Activated CD4-positive, alpha-beta T cell treated with anti-CD3 and anti-CD28 coated beads, Interleukin-2, amount 10 ng/mL, durations not matched to agents 24 days and 14 days (primary cell): ENCODE measurements at regions not wholly inside any gene's neighbourhood (a gene's known extent, or its start where the extent isn't known, plus 50 kb on each side); places are given as distances from the start of the nearest gene placed in this dataset.

ENCODE experiments used
- DNase-seq: peaks from one replicate; pipeline ENCODE4 v3.0.0; 2022
- H3K27ac Mint-ChIP-seq: one replicate; pipeline ENCODE4 v1.8.0; 2022; ENCODE audit warnings: mild to moderate bottlenecking, mixed read lengths
- H3K27me3 Mint-ChIP-seq: one replicate; pipeline ENCODE4 v1.8.0; 2022; ENCODE audit warnings: mixed read lengths
- H3K36me3 Mint-ChIP-seq: one replicate; pipeline ENCODE4 v1.8.0; 2022; ENCODE audit warnings: low read depth, mild to moderate bottlenecking, mixed read lengths
- H3K4me1 Mint-ChIP-seq: one replicate; pipeline ENCODE4 v1.8.0; 2021; ENCODE audit warnings: mixed read lengths
- H3K4me3 Mint-ChIP-seq: one replicate; pipeline ENCODE4 v1.8.0; 2022; ENCODE audit warnings: mild to moderate bottlenecking, moderate library complexity, mixed read lengths
- H3K9me3 Mint-ChIP-seq: one replicate; pipeline ENCODE4 v1.8.0; 2021; ENCODE audit warnings: mixed read lengths
- intact Hi-C: fragments of 100-400 bp; cut with micrococcal nuclease; formaldehyde crosslinking; loops from one replicate; pipeline ENCODE4 v1.15.1; 2023

GRCh38 chr14:27384124-27384523 lies 786.3 kb upstream of the NOVA1 start:
- no peak overlapping the region for H3K27ac Mint-ChIP-seq
- no peak overlapping the region for H3K4me3 Mint-ChIP-seq
- no peaks in the 10 kb centered on the region for H3K36me3 Mint-ChIP-seq
- H3K27me3 Mint-ChIP-seq, result no peaks in the 10 kb centered on the region
- no peak for DNase-seq
- H3K9me3 Mint-ChIP-seq, result no peaks in the 10 kb centered on the region
- H3K4me1 Mint-ChIP-seq, result no peaks in the 10 kb centered on the region
- intact Hi-C loops, result no loop called here

GRCh38 chr14:27386391-27386790 lies 788.6 kb upstream of the NOVA1 start:
- Mint-ChIP-seq H3K27me3 (no peaks in the 10 kb centered on the region), H3K27ac (no peak overlapping the region), H3K36me3 (no peaks in the 10 kb centered on the region), H3K4me3 (no peak overlapping the region), H3K4me1 (no peaks in the 10 kb centered on the region), H3K9me3 (no peaks in the 10 kb centered on the region)
- intact Hi-C loops, result no loop called here
- DNase-seq, result no peak

- intact Hi-C loops, result no loop called here
- no peaks in the 10 kb centered on the region for H3K36me3 Mint-ChIP-seq
- no peaks in the 10 kb centered on the region for H3K9me3 Mint-ChIP-seq
- no peaks in the 10 kb centered on the region for H3K27me3 Mint-ChIP-seq
- no peak overlapping the region for H3K27ac Mint-ChIP-seq
- H3K4me1 Mint-ChIP-seq, result no peaks in the 10 kb centered on the region
- no peak for DNase-seq
- H3K4me3 Mint-ChIP-seq, result no peak overlapping the region
These were observed 789.6 kb upstream of the NOVA1 start for GRCh38 chr14:27387463-27387862.

DNA sequence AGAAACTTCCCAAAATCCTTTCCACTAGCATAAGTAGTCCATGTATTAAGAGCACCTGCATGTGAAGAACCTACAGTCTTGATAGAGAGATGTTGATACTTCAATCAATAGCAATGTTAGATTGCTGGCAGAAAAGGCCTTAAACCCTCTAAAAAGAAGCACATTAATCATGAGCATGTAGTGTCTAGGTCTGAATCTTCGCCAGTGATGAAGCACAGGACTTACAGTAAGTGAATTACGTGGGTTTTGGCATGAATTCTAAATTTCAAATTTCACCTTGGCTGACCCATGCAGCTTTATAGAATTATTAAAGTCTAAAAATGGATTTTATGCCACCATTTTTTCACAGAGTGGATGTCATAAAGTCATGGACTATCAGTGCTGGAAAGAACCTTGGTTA lies 791.6 kb upstream of the NOVA1 start:
- Mint-ChIP-seq H3K4me1 (no peaks in the 10 kb centered on the region), H3K27me3 (no peaks in the 10 kb centered on the region), H3K27ac (no peak overlapping the region), H3K36me3 (no peaks in the 10 kb centered on the region), H3K4me3 (no peak overlapping the region), H3K9me3 (no peaks in the 10 kb centered on the region)
- no peak for DNase-seq
- intact Hi-C loops, result no loop called here

DNA sequence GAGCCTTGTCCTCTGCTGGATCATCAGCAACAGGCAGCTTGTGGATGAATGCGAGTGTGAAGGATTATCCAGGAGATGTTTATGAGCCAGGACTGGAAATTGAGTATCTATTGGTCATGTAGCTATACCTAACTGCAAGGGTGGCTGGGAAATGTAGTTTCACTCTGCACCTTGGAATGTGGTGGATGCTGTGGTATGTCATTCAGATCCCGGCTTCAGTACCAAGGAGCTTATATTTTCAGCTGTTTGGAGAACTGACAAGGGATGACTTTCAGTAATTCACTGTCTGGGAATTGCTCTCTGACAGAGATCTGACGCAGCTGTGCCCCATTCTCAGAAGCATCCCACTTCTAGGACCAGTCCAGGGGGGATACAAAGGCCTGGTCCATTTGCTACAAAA lies 792.3 kb upstream of the NOVA1 start:
- H3K9me3 Mint-ChIP-seq, result no peaks in the 10 kb centered on the region
- no peaks in the 10 kb centered on the region for H3K36me3 Mint-ChIP-seq
- H3K4me1 Mint-ChIP-seq, result no peaks in the 10 kb centered on the region
- intact Hi-C loops, result no loop called here
- H3K27me3 Mint-ChIP-seq, result no peaks in the 10 kb centered on the region
- no peak overlapping the region for H3K4me3 Mint-ChIP-seq
- no peak overlapping the region for H3K27ac Mint-ChIP-seq
- no peak for DNase-seq

GRCh38 chr14:27391331-27391730 lies 793.5 kb upstream of the NOVA1 start:
- no peaks in the 10 kb centered on the region for H3K27me3 Mint-ChIP-seq
- no peaks in the 10 kb centered on the region for H3K36me3 Mint-ChIP-seq
- peaks cover 4% of the 10 kb centered on the region for H3K9me3 Mint-ChIP-seq
- no peak for DNase-seq
- H3K27ac Mint-ChIP-seq, result no peak overlapping the region
- no peak overlapping the region for H3K4me3 Mint-ChIP-seq
- intact Hi-C loops, result no loop called here
- no peaks in the 10 kb centered on the region for H3K4me1 Mint-ChIP-seq

GRCh38 chr14:27392153-27392552 lies 794.3 kb upstream of the NOVA1 start:
- no peaks in the 10 kb centered on the region for H3K27me3 Mint-ChIP-seq
- H3K36me3 Mint-ChIP-seq, result no peaks in the 10 kb centered on the region
- no peak overlapping the region for H3K27ac Mint-ChIP-seq
- intact Hi-C loops, result no loop called here
- H3K4me1 Mint-ChIP-seq, result no peaks in the 10 kb centered on the region
- no peak overlapping the region for H3K4me3 Mint-ChIP-seq
- DNase-seq, result no peak
- H3K9me3 Mint-ChIP-seq, result peaks cover 4% of the 10 kb centered on the region

- Mint-ChIP-seq H3K4me1 (no peaks in the 10 kb centered on the region), H3K4me3 (no peak overlapping the region), H3K9me3 (peaks cover 10% of the 10 kb centered on the region), H3K36me3 (no peaks in the 10 kb centered on the region), H3K27ac (no peak overlapping the region), H3K27me3 (no peaks in the 10 kb centered on the region)
- no peak for DNase-seq
- intact Hi-C loops, result no loop called here
These were observed 812.1 kb upstream of the NOVA1 start for GRCh38 chr14:27409944-27410343.

- Mint-ChIP-seq H3K36me3 (no peaks in the 10 kb centered on the region), H3K4me3 (no peak overlapping the region)
- intact Hi-C loops, result no loop called here
These were observed 813.1 kb upstream of the NOVA1 start for GRCh38 chr14:27410981-27411380.

DNA sequence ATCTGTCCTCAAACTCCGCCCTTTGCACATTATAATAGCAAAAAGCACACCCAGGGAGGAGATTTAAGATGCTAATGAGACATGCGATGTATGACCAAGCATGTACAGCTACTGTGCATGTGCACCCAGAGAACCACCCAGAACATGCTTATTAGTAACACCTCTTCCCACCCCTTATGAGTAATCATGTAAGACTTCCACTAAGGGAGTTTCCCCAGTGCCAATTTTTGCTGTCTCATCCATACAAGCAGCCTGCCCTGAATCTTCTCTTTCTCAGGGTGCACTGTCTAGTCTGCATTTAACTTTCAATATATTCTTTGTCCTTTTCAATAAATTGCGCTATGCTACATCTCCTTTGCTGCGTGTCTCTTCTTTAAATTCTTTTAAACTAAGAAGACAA lies 830.0 kb upstream of the NOVA1 start:
- Mint-ChIP-seq H3K36me3 (no peaks in the 10 kb centered on the region), H3K4me1 (no peaks in the 10 kb centered on the region), H3K27ac (no peak overlapping the region), H3K9me3 (peaks cover 4% of the 10 kb centered on the region), H3K4me3 (no peak overlapping the region), H3K27me3 (no peaks in the 10 kb centered on the region)
- intact Hi-C loops, result no loop called here
- DNase-seq, result no peak

More at GRCh38 chr14:27410981-27411380, 813.1 kb upstream of the NOVA1 start:
- H3K4me1 Mint-ChIP-seq, result no peaks in the 10 kb centered on the region
- no peaks in the 10 kb centered on the region for H3K27me3 Mint-ChIP-seq
- H3K9me3 Mint-ChIP-seq, result peaks cover 10% of the 10 kb centered on the region
- H3K27ac Mint-ChIP-seq, result no peak overlapping the region
- no peak for DNase-seq

- intact Hi-C loops, result no loop called here
- H3K27ac Mint-ChIP-seq, result no peak overlapping the region
- H3K27me3 Mint-ChIP-seq, result no peaks in the 10 kb centered on the region
- H3K36me3 Mint-ChIP-seq, result no peaks in the 10 kb centered on the region
- DNase-seq, result no peak
- no peaks in the 10 kb centered on the region for H3K9me3 Mint-ChIP-seq
- no peaks in the 10 kb centered on the region for H3K4me1 Mint-ChIP-seq
- no peak overlapping the region for H3K4me3 Mint-ChIP-seq
These were observed 838.3 kb upstream of the NOVA1 start for GRCh38 chr14:27435923-27436670.

- H3K36me3 Mint-ChIP-seq, result no peaks in the 10 kb centered on the region
- no peak overlapping the region for H3K27ac Mint-ChIP-seq
- no peak overlapping the region for H3K4me3 Mint-ChIP-seq
- no peak for DNase-seq
- no peaks in the 10 kb centered on the region for H3K4me1 Mint-ChIP-seq
- H3K27me3 Mint-ChIP-seq, result no peaks in the 10 kb centered on the region
- no peaks in the 10 kb centered on the region for H3K9me3 Mint-ChIP-seq
- intact Hi-C loops, result no loop called here
These were observed 886.8 kb upstream of the NOVA1 start for GRCh38 chr14:27484633-27485032.

DNA sequence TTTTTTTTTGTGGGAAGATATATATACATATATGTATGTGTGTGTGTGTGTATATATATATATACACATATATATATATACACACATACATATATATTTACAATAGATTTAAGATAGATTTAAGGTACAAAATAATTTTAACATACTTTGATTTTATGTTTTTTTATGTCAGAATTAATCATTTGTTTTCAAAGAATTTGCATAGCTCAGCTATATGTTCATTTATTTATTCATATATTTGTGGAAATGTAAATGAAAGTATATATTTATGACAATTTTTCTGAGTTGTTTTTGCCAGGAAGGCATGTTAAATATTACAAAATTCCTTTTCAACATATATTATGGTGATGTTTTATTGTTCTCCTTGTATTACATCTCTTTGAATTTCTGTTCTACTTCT lies 887.4 kb upstream of the NOVA1 start:
- Mint-ChIP-seq H3K4me1 (no peaks in the 10 kb centered on the region), H3K27me3 (no peaks in the 10 kb centered on the region), H3K27ac (no peak overlapping the region), H3K36me3 (no peaks in the 10 kb centered on the region), H3K9me3 (no peaks in the 10 kb centered on the region), H3K4me3 (no peak overlapping the region)
- intact Hi-C loops, result no loop called here
- DNase-seq, result no peak

DNA sequence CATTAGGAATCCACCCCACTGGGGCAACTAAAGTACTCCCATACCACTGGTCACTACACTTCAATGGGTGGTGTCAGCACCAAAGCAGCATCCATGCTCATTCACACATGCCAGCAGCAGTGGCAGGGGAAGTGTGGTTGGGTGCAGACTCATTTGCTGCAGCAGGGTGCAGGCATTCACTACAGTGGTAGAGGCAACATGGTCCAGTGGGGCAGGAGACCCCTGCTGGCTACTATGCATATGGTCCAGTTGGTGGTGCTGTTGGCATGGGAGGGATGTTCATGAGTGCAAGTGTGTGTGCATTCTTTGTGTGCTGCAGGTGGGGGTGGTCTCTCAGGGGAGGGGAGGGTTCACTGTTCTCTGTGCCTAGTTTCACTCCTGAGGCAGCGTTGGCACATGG lies 908.4 kb upstream of the NOVA1 start:
- Mint-ChIP-seq H3K27ac (no peak overlapping the region), H3K36me3 (no peaks in the 10 kb centered on the region), H3K4me1 (no peaks in the 10 kb centered on the region), H3K27me3 (no peaks in the 10 kb centered on the region), H3K4me3 (no peak overlapping the region), H3K9me3 (peaks cover 25% of the 10 kb centered on the region)
- intact Hi-C loops, result no loop called here
- DNase-seq, result no peak

GRCh38 chr14:27528328-27528727 lies 930.5 kb upstream of the NOVA1 start:
- Mint-ChIP-seq H3K4me3 (no peak overlapping the region), H3K27ac (no peak overlapping the region), H3K36me3 (no peaks in the 10 kb centered on the region), H3K27me3 (no peaks in the 10 kb centered on the region), H3K9me3 (no peaks in the 10 kb centered on the region), H3K4me1 (no peaks in the 10 kb centered on the region)
- no peak for DNase-seq
- intact Hi-C loops, result no loop called here
